ENCODE measurements at regions not wholly inside any gene's neighbourhood (a gene's known extent, or its start where the extent isn't known, plus 50 kb on each side); places are given as distances from the start of the nearest gene placed in this dataset.
"Not testable (repeated sequence)": the region's sequence is repeated elsewhere in the genome, so short reads cannot be mapped to it uniquely, and the experiment has no call there.

DNA sequence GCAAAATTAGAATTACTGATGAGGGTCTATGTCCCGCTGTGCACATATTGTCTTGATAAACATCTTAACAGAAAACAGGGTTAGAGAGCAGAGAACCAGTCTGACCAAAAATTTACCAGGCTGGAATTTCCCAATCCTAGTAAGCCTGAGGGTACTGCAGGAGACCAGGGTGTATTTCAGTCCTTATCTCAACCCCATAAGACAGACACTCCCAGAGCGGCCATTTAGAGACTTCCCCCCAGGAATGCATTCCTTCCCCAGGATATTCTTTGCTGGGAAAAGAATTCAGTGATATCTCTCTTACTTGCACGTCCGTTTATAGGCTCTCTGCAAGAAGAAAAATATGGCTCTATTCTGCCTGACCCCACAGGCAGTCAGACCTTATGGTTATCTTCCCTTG, 101.4 kb upstream of the FAM3C start:
- TF ChIP-seq, protein P1, sequence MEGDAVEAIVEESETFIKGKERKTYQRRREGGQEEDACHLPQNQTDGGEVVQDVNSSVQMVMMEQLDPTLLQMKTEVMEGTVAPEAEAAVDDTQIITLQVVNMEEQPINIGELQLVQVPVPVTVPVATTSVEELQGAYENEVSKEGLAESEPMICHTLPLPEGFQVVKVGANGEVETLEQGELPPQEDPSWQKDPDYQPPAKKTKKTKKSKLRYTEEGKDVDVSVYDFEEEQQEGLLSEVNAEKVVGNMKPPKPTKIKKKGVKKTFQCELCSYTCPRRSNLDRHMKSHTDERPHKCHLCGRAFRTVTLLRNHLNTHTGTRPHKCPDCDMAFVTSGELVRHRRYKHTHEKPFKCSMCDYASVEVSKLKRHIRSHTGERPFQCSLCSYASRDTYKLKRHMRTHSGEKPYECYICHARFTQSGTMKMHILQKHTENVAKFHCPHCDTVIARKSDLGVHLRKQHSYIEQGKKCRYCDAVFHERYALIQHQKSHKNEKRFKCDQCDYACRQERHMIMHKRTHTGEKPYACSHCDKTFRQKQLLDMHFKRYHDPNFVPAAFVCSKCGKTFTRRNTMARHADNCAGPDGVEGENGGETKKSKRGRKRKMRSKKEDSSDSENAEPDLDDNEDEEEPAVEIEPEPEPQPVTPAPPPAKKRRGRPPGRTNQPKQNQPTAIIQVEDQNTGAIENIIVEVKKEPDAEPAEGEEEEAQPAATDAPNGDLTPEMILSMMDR (conservative IDR thresholded peaks at IDR 0.05; ENCODE audit: low read depth, low read length), result not testable (repeated sequence)
- not testable (repeated sequence) for TF ChIP-seq EZH2 (IDR thresholded peaks at IDR 0.05; ENCODE audit: borderline replicate concordance, low read depth, low read length, poor library complexity, severe bottlenecking)

All from A673 (cell line).